NCI-H146 (cell line): ENCODE measurements at regions not wholly inside any gene's neighbourhood (a gene's known extent, or its start where the extent isn't known, plus 50 kb on each side); places are given as distances from the start of the nearest gene placed in this dataset.
A peak's percentile ranks its signal among the peaks of the same experiment; 100 is the strongest.
"Not testable (repeated sequence)": the region's sequence is repeated elsewhere in the genome, so short reads cannot be mapped to it uniquely, and the experiment has no call there.

ENCODE experiments used
- DNase-seq: peaks from one replicate; lab custom pipeline; 2025; lab: John Stamatoyannopoulos, UW

GRCh38 chr13:81551036-81551435, 1210.1 kb upstream of the SPRY2 start:
- no peak for DNase-seq

DNA sequence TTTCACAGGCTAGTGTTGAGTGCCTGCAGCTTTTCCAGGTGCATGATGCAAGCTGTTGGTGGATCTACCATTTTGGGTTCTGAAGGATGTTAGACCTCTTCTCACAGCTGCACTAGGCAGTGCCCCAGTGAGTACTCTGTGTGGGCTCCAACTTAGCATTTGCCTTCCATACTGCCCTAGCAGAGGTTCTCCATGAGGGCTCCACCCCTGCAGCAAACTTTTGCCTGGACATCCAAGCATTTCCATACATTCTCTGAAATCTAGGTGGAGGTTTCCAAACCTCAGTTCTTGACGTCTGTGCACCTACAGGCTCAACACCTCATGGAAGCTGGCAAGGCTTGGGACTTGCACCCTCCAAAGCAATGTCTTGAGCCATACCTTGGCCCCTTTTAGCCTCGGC, 1205.4 kb upstream of the SPRY2 start:
- DNase-seq, result not testable (repeated sequence)

- no peak for DNase-seq
These were observed 1199.9 kb upstream of the SPRY2 start for GRCh38 chr13:81540777-81541176.

GRCh38 chr13:81539643-81540150, 1198.8 kb upstream of the SPRY2 start:
- DNase-seq, result no peak

DNA sequence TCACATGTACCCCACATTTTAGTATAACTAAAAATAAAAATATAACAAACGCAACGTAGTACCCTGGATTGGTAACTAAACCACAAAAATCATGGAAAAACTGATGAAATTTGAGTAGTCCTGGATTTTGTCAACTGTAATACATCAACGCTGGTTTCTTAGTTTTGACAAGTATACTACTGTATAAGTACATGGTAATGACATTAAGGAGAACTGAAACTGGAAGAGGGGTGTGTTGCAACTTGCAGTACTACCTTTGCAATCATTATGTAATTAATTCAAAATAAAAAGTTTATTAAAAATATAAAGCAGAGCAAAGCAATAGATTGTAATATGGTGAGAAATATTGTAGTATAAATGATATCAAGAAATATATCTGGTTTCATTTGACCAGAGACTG, 1158.0 kb upstream of the SPRY2 start:
- no peak for DNase-seq

- no peak for DNase-seq
These were observed 1152.2 kb upstream of the SPRY2 start for GRCh38 chr13:81493144-81493543.

- DNase-seq, result no peak
These were observed 1151.5 kb upstream of the SPRY2 start for GRCh38 chr13:81492449-81492848.

DNA sequence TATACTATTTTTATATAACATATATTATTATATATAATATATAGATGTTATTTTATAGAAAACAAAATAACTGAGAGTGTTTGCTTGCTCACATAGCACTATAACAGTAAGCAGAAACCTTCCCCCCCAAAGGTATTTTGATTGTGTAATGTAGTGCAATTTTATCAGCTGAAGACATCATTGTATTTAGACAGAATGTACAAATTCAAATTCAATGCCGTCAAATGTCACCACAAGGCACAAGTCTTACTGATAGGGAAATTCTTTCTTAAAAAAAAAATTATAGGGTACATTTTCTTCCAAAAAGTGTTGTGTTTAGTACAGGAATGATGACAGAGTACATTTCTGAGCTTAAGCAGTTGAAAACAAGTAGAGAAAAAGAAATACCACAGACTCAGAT, 1147.1 kb upstream of the SPRY2 start:
- no peak for DNase-seq

- DNase-seq, result peak; percentile 21
These were observed 1146.2 kb upstream of the SPRY2 start for GRCh38 chr13:81487151-81487550.

GRCh38 chr13:81480634-81481033, 1139.7 kb upstream of the SPRY2 start:
- peak; percentile 34 for DNase-seq

DNA sequence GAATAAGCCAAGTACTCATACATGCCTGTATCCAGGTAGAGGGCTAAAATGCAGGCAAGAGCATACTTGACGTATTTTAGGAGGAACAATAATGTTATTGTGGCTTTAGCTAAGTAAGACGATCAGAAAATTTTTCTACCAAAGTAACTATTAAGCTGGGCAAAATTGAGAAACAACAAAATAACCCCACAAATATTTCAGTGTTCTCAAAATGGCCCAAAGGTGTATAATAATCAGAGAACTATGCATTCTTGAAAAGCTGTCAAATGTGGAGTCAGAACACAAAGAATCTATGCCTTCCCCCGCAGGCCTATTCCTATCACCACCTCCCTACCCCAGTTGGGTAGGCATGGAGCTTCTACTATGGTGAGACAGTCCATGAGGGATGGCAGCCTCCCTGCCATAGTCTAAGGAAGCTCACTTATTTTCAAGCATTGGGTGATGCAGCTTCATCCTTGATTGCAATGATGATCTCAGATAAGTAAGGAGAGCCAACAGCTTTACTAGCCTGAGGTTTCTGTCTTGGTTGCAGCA, 1132.5 kb upstream of the SPRY2 start:
- no peak for DNase-seq

DNA sequence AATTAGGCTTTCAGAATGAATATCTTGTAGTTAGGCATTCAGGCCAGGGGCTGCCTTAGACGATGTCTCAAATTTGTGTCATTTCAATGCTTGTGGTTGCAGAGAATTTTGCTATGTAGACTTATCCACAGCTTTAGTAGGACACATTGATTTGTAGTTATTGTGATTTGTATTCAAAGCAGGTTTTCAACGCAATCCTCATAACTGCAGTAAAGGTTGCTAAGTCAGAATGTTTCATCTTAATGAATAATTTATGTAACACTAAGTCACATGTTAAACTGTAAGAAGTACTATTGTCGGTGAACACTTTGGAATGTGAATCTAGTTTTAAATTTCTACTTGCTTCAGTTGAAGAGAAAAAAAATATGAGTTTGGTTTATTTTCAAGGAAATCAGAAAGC, 1117.2 kb upstream of the SPRY2 start:
- DNase-seq, result no peak

DNA sequence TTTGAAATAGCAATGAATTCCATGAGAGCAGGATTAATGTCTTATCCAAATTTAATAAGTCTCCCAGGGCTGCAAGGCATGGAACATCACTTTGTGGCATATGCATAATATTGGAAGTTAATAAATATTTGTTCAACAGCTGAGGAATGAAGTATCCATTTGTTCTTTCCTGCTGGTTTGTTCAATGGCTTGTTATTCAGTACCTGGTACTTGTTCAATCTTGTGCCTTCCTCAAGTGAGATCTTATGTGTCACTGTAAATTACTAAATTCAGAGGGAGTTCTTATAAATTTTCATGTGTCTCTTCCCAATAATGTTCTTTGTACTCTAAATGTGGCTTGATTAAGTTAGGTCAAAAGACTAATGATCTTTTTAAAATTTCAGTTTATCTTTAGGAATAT, 1105.5 kb upstream of the SPRY2 start:
- no peak for DNase-seq

- no peak for DNase-seq
These were observed 1102.0 kb upstream of the SPRY2 start for GRCh38 chr13:81442904-81443303.

- DNase-seq, result no peak
These were observed 1084.4 kb upstream of the SPRY2 start for GRCh38 chr13:81425286-81425685.

DNA sequence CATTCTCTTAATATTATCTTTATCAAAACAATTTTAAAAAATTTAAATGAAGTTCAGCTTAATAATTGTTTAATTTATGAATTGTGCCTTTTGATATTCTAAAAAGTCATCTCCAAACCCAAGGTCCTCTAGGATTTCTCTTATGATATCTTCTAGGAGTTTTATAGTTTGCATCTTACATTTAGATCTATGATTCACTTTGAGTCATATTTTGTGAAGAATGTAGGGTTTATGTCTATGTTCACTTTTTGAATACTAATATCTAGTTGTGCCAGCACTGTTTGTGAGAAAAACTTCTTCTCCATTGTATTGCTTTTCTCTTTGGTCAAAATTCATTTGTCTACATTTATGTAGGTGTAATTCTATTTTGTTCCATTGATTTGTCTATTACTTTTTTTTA, 1068.4 kb upstream of the SPRY2 start:
- DNase-seq, result no peak

- no peak for DNase-seq
These were observed 1067.7 kb upstream of the SPRY2 start for GRCh38 chr13:81408647-81409046.

GRCh38 chr13:81406639-81407292, 1065.8 kb upstream of the SPRY2 start:
- DNase-seq, result no peak

DNA sequence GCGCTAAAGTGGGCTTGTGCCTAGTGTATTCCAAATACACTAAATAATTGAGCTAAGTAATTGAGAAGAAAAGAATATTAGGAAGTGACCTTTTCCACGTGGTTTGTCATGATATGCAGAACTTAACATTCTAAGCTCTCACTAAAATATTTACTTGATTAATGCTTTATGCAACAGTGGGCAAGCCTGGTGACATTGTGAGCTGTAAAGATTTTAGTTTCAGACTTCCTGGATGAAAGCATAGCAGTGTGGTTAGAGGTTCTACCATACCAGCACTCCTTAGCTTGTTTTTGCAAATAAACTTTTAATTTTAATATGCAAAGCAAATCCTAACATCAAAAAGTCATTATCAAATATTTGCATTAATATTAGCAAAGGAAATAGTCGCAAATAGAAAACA, 1065.1 kb upstream of the SPRY2 start:
- no peak for DNase-seq

DNA sequence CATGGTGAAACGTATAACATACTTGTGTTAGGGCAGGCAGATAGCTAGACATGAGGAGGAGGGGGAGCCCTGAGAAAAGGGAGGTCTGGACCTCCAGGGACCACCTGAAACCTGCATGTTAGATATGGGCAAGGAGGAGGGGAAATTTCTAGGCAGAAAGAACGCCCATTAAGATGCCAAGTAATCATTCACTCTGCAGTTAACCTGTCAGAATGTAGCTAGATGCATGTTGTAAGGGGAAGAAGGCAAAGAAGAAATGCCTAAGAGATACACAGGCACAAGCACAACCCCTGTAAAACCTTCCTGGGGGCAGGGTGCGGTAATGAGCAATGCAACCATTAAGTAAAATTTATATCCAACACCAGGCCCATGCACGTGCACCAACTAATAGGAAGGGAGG, 1055.3 kb upstream of the SPRY2 start:
- no peak for DNase-seq

GRCh38 chr13:81395368-81395767, 1054.4 kb upstream of the SPRY2 start:
- DNase-seq, result peak; percentile 44

- DNase-seq, result no peak
These were observed 1053.7 kb upstream of the SPRY2 start for GRCh38 chr13:81394640-81395039.

DNA sequence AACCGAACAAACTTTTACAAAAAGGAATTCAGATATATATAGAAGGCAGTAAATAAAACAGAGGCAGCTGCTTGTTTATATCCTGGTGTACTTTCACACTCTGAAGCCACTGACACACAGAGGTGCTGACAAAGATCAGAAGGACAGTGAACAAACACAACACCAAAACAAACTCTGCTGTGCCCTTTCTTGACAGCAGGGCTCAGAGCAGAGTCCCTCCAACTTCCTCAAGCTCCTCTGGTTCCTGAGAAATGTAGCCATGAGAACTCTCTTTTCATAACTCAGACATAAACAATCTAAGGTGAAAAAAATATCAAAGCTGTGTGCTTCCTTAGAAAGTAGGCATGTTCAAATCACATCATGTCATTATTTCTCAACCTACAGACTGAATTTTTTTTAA, 1052.8 kb upstream of the SPRY2 start:
- DNase-seq, result no peak

DNA sequence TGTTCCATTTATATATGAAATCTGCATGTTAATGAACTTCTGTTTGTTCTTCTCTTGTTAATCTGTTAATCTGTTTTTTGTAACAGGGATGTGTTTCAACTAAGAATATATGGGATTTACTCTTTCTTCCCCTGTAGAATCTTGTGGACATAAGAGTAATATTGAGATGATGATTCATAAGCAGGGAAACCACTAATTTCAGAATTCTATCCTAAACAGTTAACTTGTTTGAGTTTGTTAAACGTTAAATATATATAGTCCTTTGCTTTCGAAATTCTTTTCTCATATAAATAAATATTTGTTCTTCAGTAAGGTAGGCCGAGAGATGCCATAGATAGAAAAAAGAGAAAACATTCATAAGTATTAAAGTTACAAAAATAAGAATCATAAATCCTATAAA, 1052.2 kb upstream of the SPRY2 start:
- no peak for DNase-seq
